ENCODE measurements at regions not wholly inside any gene's neighbourhood (a gene's known extent, or its start where the extent isn't known, plus 50 kb on each side); places are given as distances from the start of the nearest gene placed in this dataset.

- no peaks in the 10 kb centered on the region for H3K36me3 ChIP-seq (ENCODE audit: control insufficient read depth, low read length)
- TF ChIP-seq CTCF (IDR thresholded peaks at IDR 0.05; ENCODE audit: low read depth, low read length, poor library complexity, severe bottlenecking) (no peak), EZH2phosphoT487 (IDR thresholded peaks at IDR 0.05; ENCODE audit: borderline replicate concordance, low read length) (no peak)
- H3K27me3 ChIP-seq (ENCODE audit: control insufficient read depth, low read length): no peaks in the 10 kb centered on the region
Observed at GRCh38 chr3:18232317-18232716, 192.8 kb downstream of the SATB1 start.

GRCh38 chr3:18228060-18228459 is 197.1 kb downstream of the SATB1 start:
- no peaks in the 10 kb centered on the region for H3K27me3 ChIP-seq (ENCODE audit: control insufficient read depth, low read length)
- H4K20me1 ChIP-seq (ENCODE audit: control insufficient read depth, insufficient read depth, low read depth, low read length): no peaks in the 10 kb centered on the region
- peak overlapping the region; percentile 61 for H3K4me2 ChIP-seq (ENCODE audit: low read length)
- peak overlapping the region; percentile 17; the same call in 1 of the 2 replicates for H3K27ac ChIP-seq (ENCODE audit: low read depth, low read length)
- TF ChIP-seq EZH2phosphoT487 (IDR thresholded peaks at IDR 0.05; ENCODE audit: borderline replicate concordance, low read length) (no peak), CTCF (IDR thresholded peaks at IDR 0.05; ENCODE audit: low read depth, low read length, poor library complexity, severe bottlenecking) (no peak)
- no peaks in the 10 kb centered on the region for H3K9me2 ChIP-seq (replicated peaks; ENCODE audit: control insufficient read depth, low read length)
- H3K9me3 ChIP-seq (ENCODE audit: control insufficient read depth, insufficient read depth, low read length): no peaks in the 10 kb centered on the region
- peak overlapping the region; percentile 23 for H3K4me3 ChIP-seq (ENCODE audit: low read length)
- no peaks in the 10 kb centered on the region for H3K79me2 ChIP-seq (ENCODE audit: control insufficient read depth, low read length)
- no peaks in the 10 kb centered on the region for H3K36me3 ChIP-seq (ENCODE audit: control insufficient read depth, low read length)
- peaks cover 18% of the 10 kb centered on the region for H3F3A ChIP-seq (ENCODE audit: control insufficient read depth, insufficient read depth)
- H3K4me1 ChIP-seq (ENCODE audit: control insufficient read depth, low read length): peaks cover 60% of the 10 kb centered on the region

More at GRCh38 chr3:18232317-18232716, 192.8 kb downstream of the SATB1 start:
- no peaks in the 10 kb centered on the region for H3K9me3 ChIP-seq (ENCODE audit: control insufficient read depth, insufficient read depth, low read length)
- H3K4me1 ChIP-seq (ENCODE audit: control insufficient read depth, low read length): peaks cover 18% of the 10 kb centered on the region
- H3K27ac ChIP-seq (ENCODE audit: low read depth, low read length): no peak overlapping the region
- H3K79me2 ChIP-seq (ENCODE audit: control insufficient read depth, low read length): no peaks in the 10 kb centered on the region
- H3K4me3 ChIP-seq (ENCODE audit: low read length): no peak overlapping the region
- no peaks in the 10 kb centered on the region for H3F3A ChIP-seq (ENCODE audit: control insufficient read depth, insufficient read depth)
- no peak overlapping the region for H3K4me2 ChIP-seq (ENCODE audit: low read length)
- no peaks in the 10 kb centered on the region for H4K20me1 ChIP-seq (ENCODE audit: control insufficient read depth, insufficient read depth, low read depth, low read length)
- H3K9me2 ChIP-seq (replicated peaks; ENCODE audit: control insufficient read depth, low read length): no peaks in the 10 kb centered on the region

- H3K27ac ChIP-seq (ENCODE audit: low read depth, low read length): no peak overlapping the region
- peak overlapping the region; percentile 93 for H3K4me2 ChIP-seq (ENCODE audit: low read length)
Observed at GRCh38 chr3:18225709-18226108, 199.4 kb downstream of the SATB1 start.

More at GRCh38 chr3:18225709-18226108, 199.4 kb downstream of the SATB1 start:
- no peaks in the 10 kb centered on the region for H3K36me3 ChIP-seq (ENCODE audit: control insufficient read depth, low read length)
- no peaks in the 10 kb centered on the region for H3K79me2 ChIP-seq (ENCODE audit: control insufficient read depth, low read length)
- H4K20me1 ChIP-seq (ENCODE audit: control insufficient read depth, insufficient read depth, low read depth, low read length): no peaks in the 10 kb centered on the region
- TF ChIP-seq EZH2phosphoT487 (IDR thresholded peaks at IDR 0.05; ENCODE audit: borderline replicate concordance, low read length) (no peak), CTCF (IDR thresholded peaks at IDR 0.05; ENCODE audit: low read depth, low read length, poor library complexity, severe bottlenecking) (no peak)
- H3K4me1 ChIP-seq (ENCODE audit: control insufficient read depth, low read length): peaks cover 83% of the 10 kb centered on the region
- peak overlapping the region; percentile 70; the same call in 1 of the 2 replicates for H3K4me3 ChIP-seq (ENCODE audit: low read length)
- H3K9me3 ChIP-seq (ENCODE audit: control insufficient read depth, insufficient read depth, low read length): no peaks in the 10 kb centered on the region
- H3K9me2 ChIP-seq (replicated peaks; ENCODE audit: control insufficient read depth, low read length): no peaks in the 10 kb centered on the region
- no peaks in the 10 kb centered on the region for H3K27me3 ChIP-seq (ENCODE audit: control insufficient read depth, low read length)
- peaks cover 30% of the 10 kb centered on the region for H3F3A ChIP-seq (ENCODE audit: control insufficient read depth, insufficient read depth)
